ENCODE measurements at regions not wholly inside any gene's neighbourhood (a gene's known extent, or its start where the extent isn't known, plus 50 kb on each side); places are given as distances from the start of the nearest gene placed in this dataset.

GRCh38 chr9:28909526-28909925 lies 1336.2 kb upstream of the C9orf72 start:
- TF ChIP-seq, protein P1, sequence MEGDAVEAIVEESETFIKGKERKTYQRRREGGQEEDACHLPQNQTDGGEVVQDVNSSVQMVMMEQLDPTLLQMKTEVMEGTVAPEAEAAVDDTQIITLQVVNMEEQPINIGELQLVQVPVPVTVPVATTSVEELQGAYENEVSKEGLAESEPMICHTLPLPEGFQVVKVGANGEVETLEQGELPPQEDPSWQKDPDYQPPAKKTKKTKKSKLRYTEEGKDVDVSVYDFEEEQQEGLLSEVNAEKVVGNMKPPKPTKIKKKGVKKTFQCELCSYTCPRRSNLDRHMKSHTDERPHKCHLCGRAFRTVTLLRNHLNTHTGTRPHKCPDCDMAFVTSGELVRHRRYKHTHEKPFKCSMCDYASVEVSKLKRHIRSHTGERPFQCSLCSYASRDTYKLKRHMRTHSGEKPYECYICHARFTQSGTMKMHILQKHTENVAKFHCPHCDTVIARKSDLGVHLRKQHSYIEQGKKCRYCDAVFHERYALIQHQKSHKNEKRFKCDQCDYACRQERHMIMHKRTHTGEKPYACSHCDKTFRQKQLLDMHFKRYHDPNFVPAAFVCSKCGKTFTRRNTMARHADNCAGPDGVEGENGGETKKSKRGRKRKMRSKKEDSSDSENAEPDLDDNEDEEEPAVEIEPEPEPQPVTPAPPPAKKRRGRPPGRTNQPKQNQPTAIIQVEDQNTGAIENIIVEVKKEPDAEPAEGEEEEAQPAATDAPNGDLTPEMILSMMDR (conservative IDR thresholded peaks at IDR 0.05): no peak
- no peak for TF ChIP-seq ZFX (IDR thresholded peaks at IDR 0.05)

Data from C4-2B (cell line).